Esophagus squamous epithelium (tissue), 5 donors: ENCODE measurements at regions not wholly inside any gene's neighbourhood (a gene's known extent, or its start where the extent isn't known, plus 50 kb on each side); places are given as distances from the start of the nearest gene placed in this dataset.

Experiments used
- DNase-seq: peaks from one replicate; lab custom pipeline; 2025; lab: John Stamatoyannopoulos, UW
- H3K27ac ChIP-seq, 4 donors: fragments of 200-600 bp; sonication (generic); one replicate each; pipeline ENCODE4 v1.5.1; 2016 to 2019; ENCODE audit warnings: mild to moderate bottlenecking in 1 of 4
- H3K27me3 ChIP-seq, 4 donors: fragments of 200-600 bp; sonication (generic); 1 replicate in 3 of 4; 2 replicates in 1 of 4; pipeline versions ENCODE4 v1.5.1 to v1.6.0; 2017 to 2021; ENCODE audit warnings: antibody characterized with exemption in 1 of 4
- H3K36me3 ChIP-seq, 3 donors: fragments of 200-600 bp; sonication (generic); one replicate each; pipeline ENCODE4 v1.5.1; 2016 to 2019
- H3K4me1 ChIP-seq, 3 donors: fragments of 200-600 bp; sonication (generic); one replicate each; pipeline ENCODE4 v1.5.1; 2017 to 2019
- H3K4me3 ChIP-seq, 4 donors: fragments of 200-600 bp; sonication (generic); 1 replicate in 3 of 4; 2 replicates in 1 of 4; pipeline ENCODE4 v1.5.1; 2016 to 2019; ENCODE audit warnings: mild to moderate bottlenecking in 2 of 4, moderate library complexity in 1 of 4
- H3K9me3 ChIP-seq, 3 donors: fragments of 200-600 bp; sonication (generic); one replicate each; pipeline ENCODE4 v1.5.1; 2016 to 2019
- POLR2A ChIP-seq, 4 donors: fragments of 450-650 bp; IDR thresholded peaks; one replicate each; pipeline ENCODE4 v1.6.1; 2017; ENCODE audit warnings: antibody characterized with exemption in 4 of 4, mild to moderate bottlenecking in 4 of 4, moderate library complexity in 3 of 4
- WGBS, 2 donors: methylation state at CpG; one replicate each; pipeline ENCODE4 v1.1.5; 2018; 5-methylcytosine and 5-hydroxymethylcytosine counted together
- intact Hi-C: fragments of 100-400 bp; cut with DNase I; formaldehyde crosslinking; loops from one replicate; pipeline ENCODE4 v1.15.0; 2022
- TF ChIP-seq, protein P1 (sequence below), 6 experiments: fragments of 450-650 bp in 4 of 6; fragments of 200-600 bp in 2 of 6; sonication (generic) in 2 of 6; IDR thresholded peaks; one replicate each; pipeline ENCODE4 v1.5.1; 2016 to 2019; ENCODE audit warnings: antibody characterized with exemption in 6 of 6, mild to moderate bottlenecking in 4 of 6, moderate library complexity in 4 of 6
- donor health status: DM: yes; HTN: yes; CAD: no.

DNA sequence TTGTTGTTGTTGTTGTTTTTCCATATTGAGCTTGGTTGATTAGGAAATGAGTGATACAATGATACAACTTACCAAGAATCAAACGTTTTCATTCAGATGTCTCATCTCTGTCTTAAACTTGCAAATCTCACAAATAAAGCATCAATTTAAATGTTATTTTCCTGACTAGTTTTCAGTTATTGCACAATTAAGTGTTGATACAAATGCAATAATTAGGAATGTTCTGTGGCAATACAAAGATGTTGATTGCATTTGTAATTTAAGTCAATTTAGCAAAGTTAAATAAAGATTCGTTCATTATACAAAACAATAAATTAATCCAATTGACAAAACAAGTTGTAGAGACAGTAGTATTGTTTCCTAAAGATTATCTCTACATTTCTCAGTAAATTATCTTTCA is 392.3 kb upstream of the ZNF804A start:
- no peaks in the 10 kb centered on the region for H3K36me3 ChIP-seq
- intact Hi-C loops = no loop called here
- TF ChIP-seq, protein P1, sequence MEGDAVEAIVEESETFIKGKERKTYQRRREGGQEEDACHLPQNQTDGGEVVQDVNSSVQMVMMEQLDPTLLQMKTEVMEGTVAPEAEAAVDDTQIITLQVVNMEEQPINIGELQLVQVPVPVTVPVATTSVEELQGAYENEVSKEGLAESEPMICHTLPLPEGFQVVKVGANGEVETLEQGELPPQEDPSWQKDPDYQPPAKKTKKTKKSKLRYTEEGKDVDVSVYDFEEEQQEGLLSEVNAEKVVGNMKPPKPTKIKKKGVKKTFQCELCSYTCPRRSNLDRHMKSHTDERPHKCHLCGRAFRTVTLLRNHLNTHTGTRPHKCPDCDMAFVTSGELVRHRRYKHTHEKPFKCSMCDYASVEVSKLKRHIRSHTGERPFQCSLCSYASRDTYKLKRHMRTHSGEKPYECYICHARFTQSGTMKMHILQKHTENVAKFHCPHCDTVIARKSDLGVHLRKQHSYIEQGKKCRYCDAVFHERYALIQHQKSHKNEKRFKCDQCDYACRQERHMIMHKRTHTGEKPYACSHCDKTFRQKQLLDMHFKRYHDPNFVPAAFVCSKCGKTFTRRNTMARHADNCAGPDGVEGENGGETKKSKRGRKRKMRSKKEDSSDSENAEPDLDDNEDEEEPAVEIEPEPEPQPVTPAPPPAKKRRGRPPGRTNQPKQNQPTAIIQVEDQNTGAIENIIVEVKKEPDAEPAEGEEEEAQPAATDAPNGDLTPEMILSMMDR (IDR thresholded peaks at IDR 0.05) = no peak
- TF ChIP-seq POLR2A (IDR thresholded peaks at IDR 0.05) = no peak
- no peak for DNase-seq
- no peaks in the 10 kb centered on the region for H3K4me1 ChIP-seq
- whole genome bisulfite sequencing, 2 donors = 55 to 65% methylated on average over 2 of the region's 2 CpGs
- H3K27me3 ChIP-seq = no peaks in the 10 kb centered on the region
- H3K4me3 ChIP-seq = no peak overlapping the region
- H3K9me3 ChIP-seq = no peaks in the 10 kb centered on the region
- no peak overlapping the region for H3K27ac ChIP-seq

DNA sequence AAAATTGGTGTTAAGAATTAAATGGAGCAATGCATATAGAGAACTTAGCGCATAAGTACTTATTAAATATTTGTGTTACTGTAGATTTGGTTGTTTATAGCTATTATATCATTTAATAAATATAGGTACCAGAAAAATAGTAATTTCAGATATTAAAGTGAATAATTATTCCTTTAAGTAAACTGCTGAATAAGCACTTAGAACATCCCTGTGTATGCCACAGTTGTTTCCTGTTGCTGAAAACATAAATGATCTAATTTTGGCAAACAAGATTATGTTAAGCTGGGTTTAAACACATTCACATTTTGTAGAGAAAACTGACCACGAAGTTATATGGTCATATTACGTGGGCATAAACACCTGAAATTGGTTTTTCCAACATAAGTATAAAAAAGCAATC is 388.0 kb upstream of the ZNF804A start:
- no peaks in the 10 kb centered on the region for H3K4me1 ChIP-seq
- TF ChIP-seq, protein P1 (IDR thresholded peaks at IDR 0.05) = no peak
- TF ChIP-seq POLR2A (IDR thresholded peaks at IDR 0.05) = no peak
- H3K9me3 ChIP-seq = no peaks in the 10 kb centered on the region
- DNase-seq = no peak
- no peaks in the 10 kb centered on the region for H3K27me3 ChIP-seq
- H3K4me3 ChIP-seq = no peak overlapping the region
- intact Hi-C loops = no loop called here
- WGBS, 2 donors = 63 to 66% methylated on average over 3 of the region's 3 CpGs
- H3K36me3 ChIP-seq = no peaks in the 10 kb centered on the region
- H3K27ac ChIP-seq = no peak overlapping the region

DNA sequence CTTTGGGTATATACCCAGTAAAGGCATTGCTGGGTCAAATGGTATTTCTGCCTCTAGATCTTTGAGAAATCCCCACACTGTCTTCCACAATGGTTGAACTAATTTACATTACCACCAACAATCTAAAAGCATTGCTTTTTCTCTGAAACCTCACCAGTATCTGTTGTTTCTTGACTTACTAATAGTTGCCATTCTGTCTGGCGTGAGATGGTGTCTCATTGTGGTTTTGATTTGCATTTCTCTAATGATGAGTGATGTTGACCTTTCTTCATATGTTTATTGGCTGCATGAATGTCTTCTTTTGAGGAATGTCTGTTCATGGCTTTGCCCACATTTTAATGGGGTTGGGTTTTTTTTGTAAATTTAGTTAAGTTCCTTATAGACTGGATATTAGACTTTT is 382.6 kb upstream of the ZNF804A start:
- WGBS, 2 donors = 67 to 81% methylated on average over 1 of the region's 1 CpG
- H3K4me3 ChIP-seq = no peak overlapping the region
- no peak overlapping the region for H3K27ac ChIP-seq
- H3K36me3 ChIP-seq = no peaks in the 10 kb centered on the region
- no peaks in the 10 kb centered on the region for H3K4me1 ChIP-seq
- TF ChIP-seq, protein P1 (IDR thresholded peaks at IDR 0.05) = no peak
- H3K9me3 ChIP-seq = no peaks in the 10 kb centered on the region
- DNase-seq = no peak
- no peaks in the 10 kb centered on the region for H3K27me3 ChIP-seq
- intact Hi-C loops = no loop called here

- no peak for DNase-seq
- H3K4me3 ChIP-seq = no peak overlapping the region
- WGBS, 2 donors = 56 to 64% methylated on average over 1 of the region's 1 CpG
- H3K36me3 ChIP-seq = no peaks in the 10 kb centered on the region
- no peaks in the 10 kb centered on the region for H3K4me1 ChIP-seq
- H3K27ac ChIP-seq = no peak overlapping the region
- H3K27me3 ChIP-seq = no peaks in the 10 kb centered on the region
- intact Hi-C loops = no loop called here
- H3K9me3 ChIP-seq = no peaks in the 10 kb centered on the region
- TF ChIP-seq, protein P1 (IDR thresholded peaks at IDR 0.05) = no peak
- no peak for TF ChIP-seq POLR2A (IDR thresholded peaks at IDR 0.05)
Measured at GRCh38 chr2:184256611-184257010, 341.7 kb upstream of the ZNF804A start.

- H3K27ac ChIP-seq = no peak overlapping the region
- no peak for TF ChIP-seq POLR2A (IDR thresholded peaks at IDR 0.05)
- TF ChIP-seq, protein P1 (IDR thresholded peaks at IDR 0.05) = no peak
- DNase-seq = no peak
- H3K36me3 ChIP-seq = no peaks in the 10 kb centered on the region
- intact Hi-C loops = no loop called here
- H3K27me3 ChIP-seq = no peaks in the 10 kb centered on the region
- H3K4me3 ChIP-seq = no peak overlapping the region
- H3K9me3 ChIP-seq = no peaks in the 10 kb centered on the region
- no peaks in the 10 kb centered on the region for H3K4me1 ChIP-seq
Measured at GRCh38 chr2:184261331-184261730, 337.0 kb upstream of the ZNF804A start.
